K562 (cell line): ENCODE measurements at regions not wholly inside any gene's neighbourhood (a gene's known extent, or its start where the extent isn't known, plus 50 kb on each side); places are given as distances from the start of the nearest gene placed in this dataset.

Experiments used
- ATAC-seq: fragments of 200-7000 bp; cut with Tn5 transposase; 3 replicates; pipeline ENCODE4 v1.9.1; 2020; ENCODE audit warnings: moderate library complexity
- BruUV-seq: library from RNA; stranded (reverse); fragments of 400-500 nt; replicated peaks from 2 replicates; lab custom pipeline; 2021; lab: Mats Ljungman, UMichigan
- CTCF ChIA-PET: fragments of 300-600 bp; formaldehyde crosslinking; extraction: SDS; loops from one replicate; lab custom pipeline; 2021; ENCODE audit warnings: low intra/inter-chr PET ratio; lab: Yijun Ruan, JAX
- POLR2A ChIA-PET: fragments of 300-600, 350-650 bp; sonication (Branson Sonifier 250); formaldehyde crosslinking; extraction: SDS; loops from one replicate; lab custom pipeline; 2021; ENCODE audit warnings: antibody characterized with exemption, inconsistent platforms; lab: Yijun Ruan, JAX
- DNase-seq, 4 experiments: peaks; one replicate each; pipeline versions ENCODE4 v3.0.0 to v3.0.0-alpha.2; 2011 to 2018; ENCODE audit warnings: low spot score in 3 of 4, mixed read lengths in 3 of 4; ENCODE audit errors: extremely low read depth in 1 of 4
- FAIRE-seq: peaks from 2 replicates; lab custom pipeline; 2011; peaks lifted over from hg19 to GRCh38; lab: Jason Lieb, UNC
- H2AFZ ChIP-seq: 2 replicates; pipeline ENCODE4 v1.6.0; 2011; ENCODE audit warnings: low read depth, low read length, control low read depth, inconsistent platforms
- H3K27ac ChIP-seq: fragments of 200-600 bp; 3 replicates; pipeline ENCODE4 v1.8.0; 2011; ENCODE audit warnings: low read depth, mild to moderate bottlenecking, control low read depth, inconsistent platforms, low read length, moderate library complexity, mixed read lengths; ENCODE audit errors: extremely low read depth
- H3K27me3 ChIP-seq, 2 experiments: fragments of 300-600 bp in 1 of 2; 2 replicates in 1 of 2; 3 replicates in 1 of 2; pipeline versions ENCODE4 v1.6.0 to v1.8.0; 2011; ENCODE audit warnings: inconsistent platforms in 2 of 2, low read length in 2 of 2, mild to moderate bottlenecking in 1 of 2, mixed read lengths in 1 of 2, moderate library complexity in 1 of 2; ENCODE audit not compliant: control insufficient read depth in 2 of 2, insufficient read depth in 2 of 2
- H3K36me3 ChIP-seq: fragments of 300-600 bp; 3 replicates; pipeline ENCODE4 v1.8.0; 2011; ENCODE audit warnings: mild to moderate bottlenecking, low read length, inconsistent platforms; ENCODE audit not compliant: control insufficient read depth, insufficient read depth
- H3K4me1 ChIP-seq, 2 experiments: fragments of 200-600 bp in 1 of 2; replicated peaks in 1 of 2; 2 replicates in 1 of 2; 3 replicates in 1 of 2; pipeline versions ENCODE4 v1.5.1 to v1.8.0; 2011; ENCODE audit warnings: inconsistent platforms in 2 of 2, low read length in 2 of 2, mild to moderate bottlenecking in 1 of 2, mixed read lengths in 1 of 2, moderate library complexity in 1 of 2; ENCODE audit not compliant: control insufficient read depth in 2 of 2, insufficient read depth in 2 of 2
- H3K4me2 ChIP-seq: 2 replicates; pipeline ENCODE4 v1.6.1; 2011; ENCODE audit warnings: low read length, control low read depth, inconsistent platforms, mixed read lengths; ENCODE audit not compliant: insufficient read depth
- H3K4me3 ChIP-seq: fragments of 200-600 bp; sonication (generic), shearing (Covaris generic); 2 replicates; pipeline ENCODE4 v1.5.1; 2016; ENCODE audit warnings: control low read depth, inconsistent platforms
- H3K79me2 ChIP-seq: fragments of 200-600 bp; 3 replicates; pipeline ENCODE4 v1.8.0; 2011; ENCODE audit warnings: low read length, inconsistent platforms; ENCODE audit not compliant: control insufficient read depth, insufficient read depth
- H3K9ac ChIP-seq, 2 experiments: 2 replicates each; pipeline versions ENCODE4 v1.6.0 to v1.6.1; 2011; ENCODE audit warnings: low read depth in 2 of 2, low read length in 2 of 2, control low read depth in 1 of 2, inconsistent platforms in 1 of 2, mild to moderate bottlenecking in 1 of 2, mixed read lengths in 1 of 2; ENCODE audit not compliant: insufficient read depth in 1 of 2
- H3K9me1 ChIP-seq: one replicate; pipeline ENCODE4 v1.6.0; 2011; ENCODE audit warnings: inconsistent platforms, mild to moderate bottlenecking, low read length, moderate library complexity; ENCODE audit not compliant: control insufficient read depth, insufficient read depth
- H3K9me3 ChIP-seq: replicated peaks from 2 replicates; pipeline ENCODE4 v1.5.1; 2011; ENCODE audit warnings: low read depth, low read length, inconsistent platforms; ENCODE audit not compliant: control insufficient read depth, insufficient read depth
- H4K20me1 ChIP-seq: replicated peaks from 2 replicates; pipeline ENCODE4 v1.6.1; 2011; ENCODE audit warnings: low read length, inconsistent platforms, mixed read lengths; ENCODE audit not compliant: control insufficient read depth, insufficient read depth
- BRCA1 ChIP-seq, 2 experiments: fragments of 450-650 bp in 1 of 2; sonication (generic) in 1 of 2; formaldehyde crosslinking in 1 of 2; IDR thresholded peaks; 2 replicates each; pipeline versions ENCODE4 v1.5.0 to v1.6.1; 2017 to 2020; ENCODE audit warnings: mild to moderate bottlenecking in 1 of 2, missing genetic modification reagents in 1 of 2
- HDAC1 ChIP-seq, 2 experiments: fragments of 450-650 bp; IDR thresholded peaks; 2 replicates each; pipeline ENCODE4 v1.6.1; 2016 to 2017; ENCODE audit warnings: inconsistent platforms in 1 of 2, mild to moderate bottlenecking in 1 of 2, moderate library complexity in 1 of 2
- JUND ChIP-seq, 2 experiments: IDR thresholded peaks; 2 replicates in 1 of 2; 3 replicates in 1 of 2; pipeline ENCODE4 v1.6.1; 2011; ENCODE audit warnings: borderline replicate concordance in 2 of 2, low read depth in 2 of 2, low read length in 2 of 2, improper control_type of control experiment in 1 of 2, missing biosample characterization in 1 of 2, missing genetic modification characterization in 1 of 2, missing genetic modification reagents in 1 of 2
- POLR2H ChIP-seq: IDR thresholded peaks from 2 replicates; pipeline ENCODE4 v1.6.1; 2016; ENCODE audit warnings: missing genetic modification characterization, low read depth, mild to moderate bottlenecking, control low read depth, missing compliant biosample characterization, moderate library complexity
- SRSF3 ChIP-seq: fragments of 200-400 bp; formaldehyde crosslinking; IDR thresholded peaks from 2 replicates; pipeline ENCODE4 v1.6.1; 2016; ENCODE audit warnings: mild to moderate bottlenecking, low read length, moderate library complexity; ENCODE audit not compliant: insufficient read depth
- ZNF316 ChIP-seq: fragments of 450-650 bp; IDR thresholded peaks from 2 replicates; pipeline ENCODE4 v1.6.1; 2016
- WGBS: fragments of 100-300 bp; shearing (Covaris generic); methylation state at CpG from one replicate; pipeline ENCODE4 v1.1.6; 2016; ENCODE audit warnings: low coverage, mixed read lengths; ENCODE audit not compliant: insufficient coverage; ENCODE audit errors: missing lambda C conversion rate; 5-methylcytosine and 5-hydroxymethylcytosine counted together
- in situ Hi-C: fragments of 300-500 bp; cut with MboI; formaldehyde crosslinking; loops from 4 replicates; pipeline ENCODE4 v1.15.0; 2018; ENCODE audit warnings: inconsistent platforms, mixed read lengths
- intact Hi-C: fragments of 100-400 bp; cut with micrococcal nuclease; formaldehyde crosslinking; loops from 2 replicates; pipeline ENCODE4 v1.14.2; 2022
- TF ChIP-seq, protein P1 (sequence below): fragments of 450-650 bp; formaldehyde crosslinking; IDR thresholded peaks from 2 replicates; pipeline ENCODE4 v1.4.0; 2022; ENCODE audit warnings: missing genetic modification characterization
- TF ChIP-seq, protein P2 (sequence below), 2 experiments: IDR thresholded peaks; 2 replicates each; pipeline ENCODE4 v1.6.1; 2012; ENCODE audit warnings: improper control_type of control experiment in 2 of 2, low read depth in 2 of 2, low read length in 2 of 2, borderline replicate concordance in 1 of 2

DNA sequence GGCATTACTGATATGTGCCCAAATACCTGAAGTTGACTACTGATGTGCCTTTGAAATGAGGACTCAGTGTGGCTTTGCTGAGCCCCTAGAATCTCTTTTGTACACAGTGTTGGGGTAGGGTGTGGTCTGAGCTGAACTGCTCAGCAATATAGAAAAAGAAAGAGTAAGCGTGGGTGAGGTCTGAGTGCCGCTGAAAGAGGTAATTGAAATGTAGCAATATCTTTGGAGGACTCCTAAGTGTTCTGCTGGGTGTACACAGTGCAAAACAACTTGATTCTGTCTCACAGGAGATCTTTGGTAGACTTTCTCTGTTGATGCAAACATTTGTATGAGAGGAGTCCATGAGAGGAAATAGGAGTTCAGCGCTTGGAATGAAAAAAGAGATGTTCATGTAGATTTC lies 73.7 kb upstream of the PTPN5 start:
- H3K9ac ChIP-seq = no peak overlapping the region
- H3K79me2 ChIP-seq = no peaks in the 10 kb centered on the region
- no peaks in the 10 kb centered on the region for H4K20me1 ChIP-seq
- no peak for DNase-seq
- H3K4me1 ChIP-seq = no peaks in the 10 kb centered on the region
- H3K9me1 ChIP-seq = no peaks in the 10 kb centered on the region
- H3K36me3 ChIP-seq = no peaks in the 10 kb centered on the region
- intact Hi-C loops = no loop called here
- no peak for TF ChIP-seq HDAC1 (IDR thresholded peaks at IDR 0.05)
- TF ChIP-seq, protein P1, sequence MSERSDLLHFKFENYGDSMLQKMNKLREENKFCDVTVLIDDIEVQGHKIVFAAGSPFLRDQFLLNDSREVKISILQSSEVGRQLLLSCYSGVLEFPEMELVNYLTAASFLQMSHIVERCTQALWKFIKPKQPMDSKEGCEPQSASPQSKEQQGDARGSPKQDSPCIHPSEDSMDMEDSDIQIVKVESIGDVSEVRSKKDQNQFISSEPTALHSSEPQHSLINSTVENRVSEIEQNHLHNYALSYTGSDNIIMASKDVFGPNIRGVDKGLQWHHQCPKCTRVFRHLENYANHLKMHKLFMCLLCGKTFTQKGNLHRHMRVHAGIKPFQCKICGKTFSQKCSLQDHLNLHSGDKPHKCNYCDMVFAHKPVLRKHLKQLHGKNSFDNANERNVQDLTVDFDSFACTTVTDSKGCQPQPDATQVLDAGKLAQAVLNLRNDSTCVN = no peak
- TF ChIP-seq, all 486 proteins: peak for 0
- BruUV-seq = no TSS peak
- no peak for ATAC-seq
- H3K4me3 ChIP-seq = no peak overlapping the region
- no peak overlapping the region for H3K27ac ChIP-seq
- in situ Hi-C loops = no loop called here
- H3K4me2 ChIP-seq = no peak overlapping the region
- POLR2A ChIA-PET = interaction anchor here (0.6 kb wide), 1 partner anchor 97 kb away, joined by 3 read pairs; no protein-coding TSS in a partner anchor
- CTCF ChIA-PET = no interaction called here
- H3K27me3 ChIP-seq = peaks cover 0 to 10% of the 10 kb centered on the region in 2 experiments; a peak in 3 of 5 replicates
- H2AFZ ChIP-seq = no peak overlapping the region
- no peak for FAIRE-seq
- H3K9me3 ChIP-seq = no peaks in the 10 kb centered on the region
- 3% methylated on average over 3 of the region's 3 CpGs for WGBS

DNA sequence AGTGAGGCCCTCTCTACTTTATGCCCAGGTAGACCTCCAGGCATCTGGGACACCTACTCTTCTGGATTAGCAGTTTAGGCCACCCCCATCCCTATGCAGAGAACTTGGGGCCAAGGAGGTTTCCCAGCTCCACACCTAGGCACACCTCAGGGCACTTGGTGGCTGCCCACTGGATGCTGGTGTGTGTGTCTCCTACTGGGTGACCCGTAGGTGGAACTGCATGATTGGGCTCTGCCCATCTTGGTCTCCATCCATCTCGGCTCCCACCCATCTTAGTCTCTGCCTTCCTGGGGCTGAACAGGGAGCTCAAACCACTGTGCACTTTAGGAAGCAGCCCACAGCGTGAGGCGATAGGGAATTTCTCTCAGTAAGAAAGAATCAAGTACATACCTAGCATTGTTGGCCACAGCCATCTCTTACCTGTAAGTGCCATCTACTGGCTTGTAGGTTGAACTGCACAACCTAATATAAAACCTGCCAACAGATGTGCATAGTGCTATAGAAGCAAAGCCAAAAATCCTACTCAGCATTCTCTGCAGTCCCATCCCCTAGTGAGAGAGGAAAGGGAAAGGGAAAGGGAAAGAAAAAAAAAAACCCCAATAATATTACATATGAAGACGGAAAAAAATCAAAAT lies 61.6 kb upstream of the PTPN5 start:
- H2AFZ ChIP-seq = no peak overlapping the region
- H3K9ac ChIP-seq = no peak overlapping the region
- H4K20me1 ChIP-seq = no peaks in the 10 kb centered on the region
- peak; percentile 83 for ATAC-seq
- H3K36me3 ChIP-seq = no peaks in the 10 kb centered on the region
- peak; percentile 70 for FAIRE-seq
- no peaks in the 10 kb centered on the region for H3K9me3 ChIP-seq
- in situ Hi-C loops (no loop called here), intact Hi-C loops (loop anchor here (1.0 kb wide), 1 partner anchor 78 kb away; no protein-coding TSS in a partner anchor)
- ChIA-PET POLR2A (no interaction called here), CTCF (no interaction called here)
- BruUV-seq = no TSS peak
- no peak overlapping the region for H3K27ac ChIP-seq
- H3K9me1 ChIP-seq = no peaks in the 10 kb centered on the region
- no peak overlapping the region for H3K4me3 ChIP-seq
- no peaks in the 10 kb centered on the region for H3K4me1 ChIP-seq
- WGBS = 2% methylated on average over 5 of the region's 5 CpGs
- no peaks in the 10 kb centered on the region for H3K79me2 ChIP-seq
- peak in 1 of 4 experiments; percentile 17 for DNase-seq
- H3K27me3 ChIP-seq = no peaks in the 10 kb centered on the region; a peak in 1 of 5 replicates
- no peak overlapping the region for H3K4me2 ChIP-seq
- TF ChIP-seq SRSF3 (no peak), JUND (IDR thresholded peaks at IDR 0.05; ENCODE audit: borderline replicate concordance, low read depth, low read length) (no peak), JUND (tag; IDR thresholded peaks at IDR 0.05; ENCODE audit: borderline replicate concordance, low read depth, low read length) (no peak), POLR2H (tag) (no peak), BRCA1 (IDR thresholded peaks at IDR 0.05) (no peak), BRCA1 (CRISPR knock-in tag; IDR thresholded peaks at IDR 0.05) (no peak), ZNF316 (peak; percentile 51)
- TF ChIP-seq, protein P2, sequence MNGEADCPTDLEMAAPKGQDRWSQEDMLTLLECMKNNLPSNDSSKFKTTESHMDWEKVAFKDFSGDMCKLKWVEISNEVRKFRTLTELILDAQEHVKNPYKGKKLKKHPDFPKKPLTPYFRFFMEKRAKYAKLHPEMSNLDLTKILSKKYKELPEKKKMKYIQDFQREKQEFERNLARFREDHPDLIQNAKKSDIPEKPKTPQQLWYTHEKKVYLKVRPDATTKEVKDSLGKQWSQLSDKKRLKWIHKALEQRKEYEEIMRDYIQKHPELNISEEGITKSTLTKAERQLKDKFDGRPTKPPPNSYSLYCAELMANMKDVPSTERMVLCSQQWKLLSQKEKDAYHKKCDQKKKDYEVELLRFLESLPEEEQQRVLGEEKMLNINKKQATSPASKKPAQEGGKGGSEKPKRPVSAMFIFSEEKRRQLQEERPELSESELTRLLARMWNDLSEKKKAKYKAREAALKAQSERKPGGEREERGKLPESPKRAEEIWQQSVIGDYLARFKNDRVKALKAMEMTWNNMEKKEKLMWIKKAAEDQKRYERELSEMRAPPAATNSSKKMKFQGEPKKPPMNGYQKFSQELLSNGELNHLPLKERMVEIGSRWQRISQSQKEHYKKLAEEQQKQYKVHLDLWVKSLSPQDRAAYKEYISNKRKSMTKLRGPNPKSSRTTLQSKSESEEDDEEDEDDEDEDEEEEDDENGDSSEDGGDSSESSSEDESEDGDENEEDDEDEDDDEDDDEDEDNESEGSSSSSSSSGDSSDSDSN (IDR thresholded peaks at IDR 0.05; ENCODE audit: borderline replicate concordance in 1 of 2, low read depth in 2 of 2, low read length in 2 of 2) = no peak
